SW480 (cell line): ENCODE measurements at regions not wholly inside any gene's neighbourhood (a gene's known extent, or its start where the extent isn't known, plus 50 kb on each side); places are given as distances from the start of the nearest gene placed in this dataset.
"Not testable (repeated sequence)": the region's sequence is repeated elsewhere in the genome, so short reads cannot be mapped to it uniquely, and the experiment has no call there.

Experiments used
- DNase-seq: peaks from one replicate; pipeline ENCODE4 v3.0.0-alpha.2; 2016; ENCODE audit warnings: low spot score

DNA sequence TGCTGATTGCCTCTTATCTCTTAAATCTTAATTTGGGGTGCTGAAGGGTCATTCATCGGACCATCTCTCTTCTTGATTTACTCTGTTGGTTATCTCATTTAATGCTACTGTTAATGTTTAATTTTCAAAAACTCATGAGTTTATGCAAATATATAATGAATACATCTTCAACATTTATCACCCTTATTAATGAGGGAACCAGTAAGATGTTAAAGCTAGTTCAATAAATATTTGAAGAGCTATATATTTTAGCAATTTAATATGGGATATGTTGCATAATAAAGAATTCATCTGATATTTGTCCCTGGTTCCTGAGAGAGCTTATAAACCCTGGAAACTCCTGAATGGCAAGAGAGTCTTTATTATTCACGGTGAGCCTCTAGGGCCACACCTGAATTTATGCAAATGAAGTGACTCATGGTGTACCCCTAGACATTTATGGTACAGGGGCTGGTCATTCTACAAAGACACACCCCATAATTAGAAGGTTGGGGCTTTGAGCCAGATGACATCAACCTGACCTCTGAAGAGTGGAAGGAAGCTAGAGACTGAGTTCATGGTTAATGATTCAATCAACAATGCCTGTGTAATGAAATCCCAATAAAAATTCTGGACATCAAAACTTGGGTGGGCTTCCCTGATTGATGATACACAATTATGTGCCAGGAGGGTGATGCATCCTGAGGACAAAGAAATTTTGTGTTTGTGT is 339.5 kb upstream of the ZNF608 start:
- peak; percentile 69 for DNase-seq

GRCh38 chr5:125088522-125089105 is 342.2 kb upstream of the ZNF608 start:
- DNase-seq: no peak

GRCh38 chr5:125092138-125092537 is 345.7 kb upstream of the ZNF608 start:
- DNase-seq: not testable (repeated sequence)

DNA sequence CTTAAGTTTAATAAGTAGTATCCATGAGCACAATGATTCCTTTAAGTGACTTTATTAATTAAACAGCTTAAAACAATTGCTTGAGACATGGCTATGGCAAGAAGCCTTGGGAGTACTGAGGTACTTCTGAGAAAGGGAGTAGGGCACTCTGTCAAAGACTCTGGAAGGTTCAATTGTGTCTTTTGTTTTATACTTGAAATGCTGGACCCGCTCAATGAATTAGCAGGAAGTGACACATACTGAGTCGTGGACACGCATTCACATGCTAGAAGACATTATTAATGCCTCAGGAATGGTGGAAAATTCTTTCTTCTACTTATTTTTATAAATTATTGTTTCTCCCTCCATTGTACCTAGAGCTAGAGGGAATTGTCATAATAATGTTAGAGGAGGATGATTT is 347.3 kb upstream of the ZNF608 start:
- no peak for DNase-seq

DNA sequence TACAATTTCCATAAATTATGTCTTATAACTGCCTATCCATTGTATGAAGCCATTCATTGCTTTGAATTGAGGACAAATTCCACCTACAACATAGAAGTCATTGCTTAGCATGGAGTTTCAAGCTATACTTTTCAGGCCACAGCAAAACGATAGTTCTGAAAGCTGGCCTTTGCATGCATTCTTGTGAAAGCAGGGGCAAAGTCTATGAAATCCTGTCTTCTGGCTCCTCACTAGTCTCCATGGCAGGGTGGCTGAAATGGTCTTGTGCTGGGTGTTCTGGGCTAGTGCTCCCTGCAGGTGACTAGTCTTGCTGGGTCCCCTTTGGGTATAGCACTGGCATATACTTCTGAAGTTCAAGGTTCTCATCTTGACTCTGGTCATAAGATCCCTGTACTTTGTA is 353.9 kb upstream of the ZNF608 start:
- DNase-seq: no peak

DNA sequence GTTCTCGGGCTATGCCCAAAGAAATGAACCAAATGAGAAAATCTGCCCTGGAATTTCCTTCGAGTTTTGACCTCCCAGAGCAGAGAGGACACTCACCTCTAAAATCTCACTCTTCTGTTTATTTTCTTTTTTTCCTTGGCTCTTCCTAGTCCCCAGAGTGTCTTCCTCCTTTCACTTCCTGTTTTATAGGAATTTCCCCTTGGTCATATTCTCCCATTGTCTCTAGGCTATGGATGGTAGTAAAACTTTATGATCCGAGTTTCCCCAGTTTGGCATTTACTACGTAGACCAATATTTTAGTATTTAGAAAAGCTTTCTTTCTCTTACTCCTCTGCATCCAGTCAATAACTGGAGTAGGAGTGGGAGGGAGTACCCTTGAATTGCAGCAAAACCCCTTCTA is 354.5 kb upstream of the ZNF608 start:
- no peak for DNase-seq

DNA sequence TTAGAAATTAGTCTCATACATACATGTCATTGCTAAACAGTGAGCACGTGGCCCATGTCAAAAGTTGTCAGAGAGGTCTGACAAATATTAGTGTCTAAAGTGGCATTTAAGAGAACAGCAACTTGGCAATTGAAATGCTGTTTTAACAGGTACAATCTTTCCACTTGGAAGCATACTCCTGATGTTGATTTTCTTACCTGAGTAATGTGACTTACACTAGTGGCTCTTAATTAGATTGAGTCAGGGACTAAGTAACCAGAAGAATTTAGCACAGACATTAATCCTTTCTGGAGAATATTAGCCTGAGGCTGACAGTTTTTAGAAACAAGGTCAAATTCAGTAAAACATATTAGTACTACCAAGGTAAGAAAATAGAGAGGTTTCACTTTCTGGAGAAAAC is 357.0 kb upstream of the ZNF608 start:
- no peak for DNase-seq

GRCh38 chr5:125106271-125106670 is 359.8 kb upstream of the ZNF608 start:
- DNase-seq: no peak

GRCh38 chr5:125106881-125107280 is 360.4 kb upstream of the ZNF608 start:
- DNase-seq: no peak

GRCh38 chr5:125109293-125109692 is 362.9 kb upstream of the ZNF608 start:
- DNase-seq: no peak

- DNase-seq: no peak
Observed at GRCh38 chr5:125109816-125110215, 363.4 kb upstream of the ZNF608 start.

GRCh38 chr5:125112196-125112595 is 365.8 kb upstream of the ZNF608 start:
- peak; percentile 23 for DNase-seq

DNA sequence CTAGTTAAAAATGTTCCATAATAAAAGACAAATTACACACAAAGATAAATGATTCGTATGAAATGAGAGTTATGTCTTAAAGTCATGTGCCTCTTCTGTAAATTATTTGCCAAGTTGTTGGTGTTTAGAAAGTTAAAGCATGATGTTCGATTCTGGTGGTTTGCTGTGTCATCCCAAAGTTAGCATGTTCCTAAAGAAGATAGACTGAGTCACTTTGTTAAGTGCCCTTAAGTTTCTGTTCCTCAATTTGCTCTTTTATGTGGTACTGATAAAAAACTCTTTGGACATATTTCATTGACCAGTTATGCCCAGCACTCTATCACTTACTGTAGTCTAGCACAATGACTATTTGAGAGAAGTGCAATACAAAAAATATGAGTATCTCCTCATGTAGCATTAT is 366.9 kb upstream of the ZNF608 start:
- DNase-seq: no peak

DNA sequence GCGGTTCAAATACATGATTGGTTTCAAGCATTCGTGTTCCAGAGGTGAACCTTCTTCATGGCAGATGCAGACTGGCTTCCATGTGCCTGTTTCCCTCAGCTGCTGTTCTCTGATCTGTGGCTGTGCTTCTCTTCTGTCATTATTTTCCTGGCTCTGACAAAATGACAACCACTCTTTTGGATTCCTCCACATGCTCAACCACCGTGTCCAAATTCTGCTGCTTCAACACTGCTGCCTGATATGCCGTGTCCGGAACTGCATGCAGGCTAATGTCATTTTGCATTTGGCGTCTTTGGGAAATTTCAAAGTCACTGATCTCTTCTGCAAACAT is 368.7 kb upstream of the ZNF608 start:
- no peak for DNase-seq

DNA sequence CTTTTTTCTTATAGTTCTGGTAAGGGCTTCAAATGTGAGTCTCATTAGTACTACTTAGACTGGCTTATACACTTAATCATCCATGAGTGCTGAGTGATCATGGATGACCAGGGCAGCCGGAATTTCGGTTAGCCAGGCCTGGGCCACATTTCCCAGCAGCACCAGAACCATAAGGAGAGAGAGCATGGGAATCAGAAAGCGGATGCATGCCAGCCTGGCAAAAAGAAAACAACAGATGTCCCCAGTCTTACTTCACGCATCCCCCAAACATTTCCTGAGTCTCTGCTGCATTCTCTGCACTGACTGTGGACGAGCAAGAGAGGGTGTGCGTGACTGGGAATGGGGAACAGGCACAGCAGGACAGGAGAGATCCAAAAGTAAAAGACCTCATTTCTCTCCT is 371.1 kb upstream of the ZNF608 start:
- DNase-seq: no peak

DNA sequence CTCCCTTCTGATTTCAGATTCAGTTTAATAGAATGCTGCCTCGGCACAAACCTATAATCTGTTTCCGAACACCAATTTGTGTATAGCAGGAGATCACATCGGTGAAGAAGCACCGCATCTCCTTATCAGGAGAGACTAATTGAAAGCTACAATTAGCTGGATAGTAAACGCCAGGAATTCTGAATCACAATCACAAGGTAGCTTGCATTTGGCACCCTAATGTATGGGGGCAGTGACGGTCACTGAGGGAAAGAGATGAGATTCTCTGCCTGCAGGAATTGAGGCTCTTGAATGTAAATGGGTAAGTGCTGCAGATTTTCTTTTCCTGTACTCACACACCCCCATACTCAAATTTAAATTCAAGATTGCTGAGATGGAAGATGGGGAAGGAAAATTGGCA is 373.6 kb upstream of the ZNF608 start:
- no peak for DNase-seq

DNA sequence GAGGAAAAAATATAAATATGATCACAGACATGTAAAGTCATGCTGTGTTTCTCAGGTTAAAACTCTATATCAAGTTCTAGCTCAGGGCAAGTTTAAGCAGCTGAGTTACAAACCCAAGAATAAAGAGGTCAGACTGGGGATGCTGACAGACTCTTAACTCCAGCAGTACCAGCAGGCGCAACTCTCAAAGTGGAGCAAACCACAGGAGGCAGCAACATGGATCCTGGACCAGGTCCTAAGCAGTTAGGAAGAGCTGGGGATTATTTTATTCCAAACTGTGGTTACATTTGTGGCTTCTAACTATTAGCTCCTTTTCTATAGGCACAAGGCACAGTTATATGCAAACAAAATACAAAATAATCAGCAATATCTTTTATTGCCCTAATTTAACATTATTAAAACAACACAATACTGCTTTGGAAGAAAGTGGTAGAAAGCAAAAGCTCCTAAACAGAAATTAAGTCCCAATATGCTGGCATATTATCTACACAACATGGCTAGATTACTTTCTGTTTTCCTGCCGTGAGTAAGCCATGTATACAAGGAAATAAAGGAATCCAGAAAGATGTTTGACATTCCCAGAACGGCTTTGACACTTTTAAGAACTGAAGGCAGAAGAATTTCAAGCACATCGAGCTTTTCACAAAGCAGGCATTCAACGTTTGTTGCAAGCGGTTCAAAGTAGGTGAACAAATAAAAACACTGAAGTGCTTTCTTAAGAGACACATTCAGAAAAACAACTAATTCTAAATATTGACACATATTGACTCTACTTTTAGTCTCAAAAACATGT is 378.8 kb upstream of the ZNF608 start:
- no peak for DNase-seq

DNA sequence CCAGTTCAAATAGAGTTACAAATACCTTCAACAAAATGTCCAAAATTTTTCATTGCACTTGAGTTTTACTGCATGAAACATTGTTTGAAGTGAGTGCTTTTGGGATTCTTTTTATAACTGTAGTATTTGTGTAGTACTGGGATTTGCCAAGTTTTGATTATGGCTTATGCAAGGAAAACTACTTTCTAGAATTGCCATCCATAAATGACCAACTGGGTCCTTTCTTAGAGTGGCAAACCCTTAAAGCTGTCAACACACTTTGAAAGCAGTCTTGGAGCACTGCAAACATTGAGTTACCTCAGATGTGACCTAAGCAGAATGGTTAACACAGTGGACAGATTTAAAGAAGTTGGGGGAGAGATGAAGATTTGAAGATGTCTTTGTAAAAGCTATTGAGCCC is 379.6 kb upstream of the ZNF608 start:
- DNase-seq: no peak

- no peak for DNase-seq
Observed at GRCh38 chr5:125129151-125129806, 382.8 kb upstream of the ZNF608 start.

- no peak for DNase-seq
Observed at GRCh38 chr5:125130591-125130990, 384.2 kb upstream of the ZNF608 start.

DNA sequence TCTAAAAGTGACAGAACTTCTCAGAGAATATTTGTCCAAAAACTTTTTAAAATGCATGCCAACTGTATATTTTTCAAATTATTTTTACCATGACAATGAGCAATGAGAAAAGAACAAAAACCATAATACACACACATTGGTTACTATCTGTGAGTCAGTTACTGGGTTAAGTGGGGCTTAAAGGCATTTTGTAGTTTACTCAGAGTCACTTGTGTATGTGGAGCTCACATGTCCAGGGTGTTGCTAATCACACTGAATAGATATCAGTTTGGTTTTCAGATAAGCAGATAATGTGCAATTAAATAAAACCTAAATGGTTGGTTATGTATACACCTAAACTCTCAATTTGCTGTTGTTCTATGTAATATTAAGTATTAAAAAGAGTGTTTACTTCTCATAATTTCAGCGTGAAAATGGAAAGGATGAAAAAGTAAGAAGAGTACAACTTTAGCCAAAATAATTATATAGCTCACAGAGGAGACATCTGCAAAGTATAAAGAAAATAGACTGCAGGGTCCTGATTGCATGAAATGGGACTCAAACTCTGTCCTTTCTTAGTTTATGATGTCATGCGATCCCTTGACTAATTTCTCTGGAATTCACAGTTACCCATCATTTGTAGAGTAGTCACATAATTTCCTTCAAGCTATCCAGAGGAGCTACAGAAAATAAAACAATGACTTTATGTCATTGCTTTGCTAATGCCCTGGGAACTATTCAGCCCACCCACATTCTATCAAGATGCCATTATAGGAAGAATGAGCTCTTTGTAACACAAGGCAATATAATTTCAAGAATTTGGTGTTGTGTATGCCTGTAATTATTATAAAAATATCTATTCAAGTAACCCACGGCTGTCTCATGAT is 388.0 kb upstream of the ZNF608 start:
- DNase-seq: peak; percentile 76

- no peak for DNase-seq
Observed at GRCh38 chr5:125137535-125137934, 391.1 kb upstream of the ZNF608 start.
